ENCODE measurements at regions not wholly inside any gene's neighbourhood (a gene's known extent, or its start where the extent isn't known, plus 50 kb on each side); places are given as distances from the start of the nearest gene placed in this dataset.
A peak's percentile ranks its signal among the peaks of the same experiment; 100 is the strongest.

- H2AFZ ChIP-seq (ENCODE audit: low read length), result no peak overlapping the region
- H3K36me3 ChIP-seq (replicated peaks in 1 of 2; ENCODE audit: control insufficient read depth in 2 of 2, insufficient read depth in 2 of 2, low read length in 2 of 2), result peaks cover 0 to 2% of the 10 kb centered on the region in 2 donors
- H3K14ac ChIP-seq (ENCODE audit: low read length), result no peak overlapping the region
- H3K18ac ChIP-seq (ENCODE audit: low read length), result no peak overlapping the region
- H3K9me3 ChIP-seq (replicated peaks in 1 of 2; ENCODE audit: control insufficient read depth in 2 of 2, insufficient read depth in 1 of 2, low read depth in 1 of 2, low read length in 2 of 2), result peaks cover 0 to 6% of the 10 kb centered on the region in 2 donors
- H4K8ac ChIP-seq (ENCODE audit: low read depth, low read length), result no peak overlapping the region
- peaks cover 0 to 3% of the 10 kb centered on the region in 2 donors for H3K4me1 ChIP-seq (ENCODE audit: control insufficient read depth in 2 of 2, insufficient read depth in 1 of 2, low read depth in 1 of 2, low read length in 2 of 2)
- H2BK120ac ChIP-seq (ENCODE audit: low read depth, low read length), result no peak overlapping the region
- no peak overlapping the region for H3K27ac ChIP-seq (replicated peaks; ENCODE audit: low read length)
- no peak overlapping the region for H3K23ac ChIP-seq (ENCODE audit: low read depth, low read length, poor library complexity)
- no peak overlapping the region for H4K91ac ChIP-seq (ENCODE audit: low read depth, low read length, poor library complexity)
- H3K4ac ChIP-seq (ENCODE audit: low read length), result no peak overlapping the region
- no peak for DNase-seq (ENCODE audit: low spot score)
- no peaks in the 10 kb centered on the region for H3K79me1 ChIP-seq (ENCODE audit: low read depth, low read length)
- H2BK12ac ChIP-seq (ENCODE audit: low read length), result no peak overlapping the region
- H3K27me3 ChIP-seq (ENCODE audit: control insufficient read depth in 3 of 3, insufficient read depth in 3 of 3, low read depth in 1 of 3, low read length in 3 of 3), result peaks cover 0 to 3% (median 0%) of the 10 kb centered on the region in 3 experiments
- no peak overlapping the region for H3K4me3 ChIP-seq (ENCODE audit: low read length in 2 of 2)
- no peak overlapping the region for H2BK5ac ChIP-seq (ENCODE audit: low read length)
- no peak overlapping the region for H2BK15ac ChIP-seq (ENCODE audit: low read length)
- no peak overlapping the region for H3K4me2 ChIP-seq (ENCODE audit: insufficient read depth, low read length, poor library complexity, severe bottlenecking)
- no CpG with 5 or more reads among the region's 1 CpG for WGBS, 2 donors (ENCODE audit: extremely low coverage in 2 of 2, insufficient read length in 2 of 2, insufficient replicate concordance in 1 of 2)
- H3K9ac ChIP-seq (ENCODE audit: low read depth, low read length, poor library complexity), result no peak overlapping the region
- H2AK5ac ChIP-seq (ENCODE audit: low read depth, low read length), result no peak overlapping the region
Measured at GRCh38 chr9:82560036-82560435, 502.9 kb downstream of the RASEF start.

GRCh38 chr9:82560457-82560904 lies 502.5 kb downstream of the RASEF start:
- peaks cover 0 to 2% of the 10 kb centered on the region in 2 donors for H3K36me3 ChIP-seq (replicated peaks in 1 of 2; ENCODE audit: control insufficient read depth in 2 of 2, insufficient read depth in 2 of 2, low read length in 2 of 2)
- H2BK15ac ChIP-seq (ENCODE audit: low read length), result no peak overlapping the region
- H2BK120ac ChIP-seq (ENCODE audit: low read depth, low read length), result no peak overlapping the region
- H3K4me2 ChIP-seq (ENCODE audit: insufficient read depth, low read length, poor library complexity, severe bottlenecking), result no peak overlapping the region
- H3K4me1 ChIP-seq (ENCODE audit: control insufficient read depth in 2 of 2, insufficient read depth in 1 of 2, low read depth in 1 of 2, low read length in 2 of 2), result peaks cover 0 to 3% of the 10 kb centered on the region in 2 donors
- peaks cover 0 to 6% of the 10 kb centered on the region in 2 donors for H3K9me3 ChIP-seq (replicated peaks in 1 of 2; ENCODE audit: control insufficient read depth in 2 of 2, insufficient read depth in 1 of 2, low read depth in 1 of 2, low read length in 2 of 2)
- H3K14ac ChIP-seq (ENCODE audit: low read length), result no peak overlapping the region
- H3K27me3 ChIP-seq (ENCODE audit: control insufficient read depth in 3 of 3, insufficient read depth in 3 of 3, low read depth in 1 of 3, low read length in 3 of 3), result peaks cover 0 to 3% (median 0%) of the 10 kb centered on the region in 3 experiments
- H3K4me3 ChIP-seq (ENCODE audit: low read length in 2 of 2), result no peak overlapping the region
- no peaks in the 10 kb centered on the region for H3K79me1 ChIP-seq (ENCODE audit: low read depth, low read length)
- no peak overlapping the region for H3K9ac ChIP-seq (ENCODE audit: low read depth, low read length, poor library complexity)
- H3K4ac ChIP-seq (ENCODE audit: low read length), result no peak overlapping the region
- DNase-seq (ENCODE audit: low spot score), result no peak
- H2AK5ac ChIP-seq (ENCODE audit: low read depth, low read length), result no peak overlapping the region
- H3K18ac ChIP-seq (ENCODE audit: low read length), result no peak overlapping the region
- no CpG with 5 or more reads among the region's 9 CpGs for WGBS, 2 donors (ENCODE audit: extremely low coverage in 2 of 2, insufficient read length in 2 of 2, insufficient replicate concordance in 1 of 2)
- H2AFZ ChIP-seq (ENCODE audit: low read length), result no peak overlapping the region
- no peak overlapping the region for H3K23ac ChIP-seq (ENCODE audit: low read depth, low read length, poor library complexity)
- no peak overlapping the region for H4K91ac ChIP-seq (ENCODE audit: low read depth, low read length, poor library complexity)
- H3K27ac ChIP-seq (replicated peaks; ENCODE audit: low read length), result no peak overlapping the region
- H4K8ac ChIP-seq (ENCODE audit: low read depth, low read length), result no peak overlapping the region
- no peak overlapping the region for H2BK12ac ChIP-seq (ENCODE audit: low read length)
- no peak overlapping the region for H2BK5ac ChIP-seq (ENCODE audit: low read length)

GRCh38 chr9:82563094-82563493 lies 499.8 kb downstream of the RASEF start:
- peaks cover 0 to 2% of the 10 kb centered on the region in 2 donors for H3K36me3 ChIP-seq (replicated peaks in 1 of 2; ENCODE audit: control insufficient read depth in 2 of 2, insufficient read depth in 2 of 2, low read length in 2 of 2)
- DNase-seq (ENCODE audit: low spot score), result no peak
- no peak overlapping the region for H4K8ac ChIP-seq (ENCODE audit: low read depth, low read length)
- H3K9me3 ChIP-seq (replicated peaks in 1 of 2; ENCODE audit: control insufficient read depth in 2 of 2, insufficient read depth in 1 of 2, low read depth in 1 of 2, low read length in 2 of 2), result peaks cover 0 to 6% of the 10 kb centered on the region in 2 donors
- peak overlapping the region; percentile 42 for H3K14ac ChIP-seq (ENCODE audit: low read length)
- no peak overlapping the region for H3K27ac ChIP-seq (replicated peaks; ENCODE audit: low read length)
- no peak overlapping the region for H3K9ac ChIP-seq (ENCODE audit: low read depth, low read length, poor library complexity)
- no peak overlapping the region for H2BK5ac ChIP-seq (ENCODE audit: low read length)
- no peak overlapping the region for H3K23ac ChIP-seq (ENCODE audit: low read depth, low read length, poor library complexity)
- no peak overlapping the region for H3K4ac ChIP-seq (ENCODE audit: low read length)
- H3K4me1 ChIP-seq (ENCODE audit: control insufficient read depth in 2 of 2, insufficient read depth in 1 of 2, low read depth in 1 of 2, low read length in 2 of 2), result peaks cover 0 to 3% of the 10 kb centered on the region in 2 donors
- no peak overlapping the region for H2BK15ac ChIP-seq (ENCODE audit: low read length)
- H3K4me2 ChIP-seq (ENCODE audit: insufficient read depth, low read length, poor library complexity, severe bottlenecking), result no peak overlapping the region
- no peak overlapping the region for H2BK12ac ChIP-seq (ENCODE audit: low read length)
- H3K27me3 ChIP-seq (ENCODE audit: control insufficient read depth in 3 of 3, insufficient read depth in 3 of 3, low read depth in 1 of 3, low read length in 3 of 3), result peaks cover 0 to 3% (median 0%) of the 10 kb centered on the region in 3 experiments
- H2BK120ac ChIP-seq (ENCODE audit: low read depth, low read length), result no peak overlapping the region
- H4K91ac ChIP-seq (ENCODE audit: low read depth, low read length, poor library complexity), result no peak overlapping the region
- no peak overlapping the region for H3K18ac ChIP-seq (ENCODE audit: low read length)
- H3K4me3 ChIP-seq (ENCODE audit: low read length in 2 of 2), result no peak overlapping the region
- H2AFZ ChIP-seq (ENCODE audit: low read length), result no peak overlapping the region
- H3K79me1 ChIP-seq (ENCODE audit: low read depth, low read length), result no peaks in the 10 kb centered on the region
- no peak overlapping the region for H2AK5ac ChIP-seq (ENCODE audit: low read depth, low read length)
- WGBS, 2 donors (ENCODE audit: extremely low coverage in 2 of 2, insufficient read length in 2 of 2, insufficient replicate concordance in 1 of 2), result no CpG with 5 or more reads among the region's 2 CpGs

- no peak overlapping the region for H4K91ac ChIP-seq (ENCODE audit: low read depth, low read length, poor library complexity)
- H3K18ac ChIP-seq (ENCODE audit: low read length), result no peak overlapping the region
- H2BK12ac ChIP-seq (ENCODE audit: low read length), result no peak overlapping the region
- peaks cover 0 to 2% of the 10 kb centered on the region in 2 donors for H3K36me3 ChIP-seq (replicated peaks in 1 of 2; ENCODE audit: control insufficient read depth in 2 of 2, insufficient read depth in 2 of 2, low read length in 2 of 2)
- H2AK5ac ChIP-seq (ENCODE audit: low read depth, low read length), result no peak overlapping the region
- no peak overlapping the region for H2BK120ac ChIP-seq (ENCODE audit: low read depth, low read length)
- H3K4ac ChIP-seq (ENCODE audit: low read length), result no peak overlapping the region
- H3K27ac ChIP-seq (replicated peaks; ENCODE audit: low read length), result no peak overlapping the region
- H3K9ac ChIP-seq (ENCODE audit: low read depth, low read length, poor library complexity), result no peak overlapping the region
- WGBS, 2 donors (ENCODE audit: extremely low coverage in 2 of 2, insufficient read length in 2 of 2, insufficient replicate concordance in 1 of 2), result no CpG with 5 or more reads among the region's 2 CpGs
- H4K8ac ChIP-seq (ENCODE audit: low read depth, low read length), result no peak overlapping the region
- no peak overlapping the region for H3K23ac ChIP-seq (ENCODE audit: low read depth, low read length, poor library complexity)
- H3K4me2 ChIP-seq (ENCODE audit: insufficient read depth, low read length, poor library complexity, severe bottlenecking), result no peak overlapping the region
- H2BK15ac ChIP-seq (ENCODE audit: low read length), result no peak overlapping the region
- no peak overlapping the region for H3K4me3 ChIP-seq (ENCODE audit: low read length in 2 of 2)
- no peak overlapping the region for H2AFZ ChIP-seq (ENCODE audit: low read length)
- peaks cover 0 to 2% of the 10 kb centered on the region in 2 donors for H3K4me1 ChIP-seq (ENCODE audit: control insufficient read depth in 2 of 2, insufficient read depth in 1 of 2, low read depth in 1 of 2, low read length in 2 of 2)
- no peak overlapping the region for H3K14ac ChIP-seq (ENCODE audit: low read length)
- peaks cover 0 to 6% of the 10 kb centered on the region in 2 donors for H3K9me3 ChIP-seq (replicated peaks in 1 of 2; ENCODE audit: control insufficient read depth in 2 of 2, insufficient read depth in 1 of 2, low read depth in 1 of 2, low read length in 2 of 2)
- H2BK5ac ChIP-seq (ENCODE audit: low read length), result no peak overlapping the region
- H3K27me3 ChIP-seq (ENCODE audit: control insufficient read depth in 3 of 3, insufficient read depth in 3 of 3, low read depth in 1 of 3, low read length in 3 of 3), result peaks cover 0 to 3% (median 0%) of the 10 kb centered on the region in 3 experiments
- no peak for DNase-seq (ENCODE audit: low spot score)
- H3K79me1 ChIP-seq (ENCODE audit: low read depth, low read length), result no peaks in the 10 kb centered on the region
Measured at GRCh38 chr9:82563841-82564240, 499.1 kb downstream of the RASEF start.
